Endometrium (tissue), 2 donors: ENCODE measurements at regions not wholly inside any gene's neighbourhood (a gene's known extent, or its start where the extent isn't known, plus 50 kb on each side); places are given as distances from the start of the nearest gene placed in this dataset.

Experiments used
- FAIRE-seq: peaks from 2 replicates; lab custom pipeline; 2012; peaks lifted over from hg19 to GRCh38; lab: Jason Lieb, UNC
- donor health status: control.
- donor health status: control.

DNA sequence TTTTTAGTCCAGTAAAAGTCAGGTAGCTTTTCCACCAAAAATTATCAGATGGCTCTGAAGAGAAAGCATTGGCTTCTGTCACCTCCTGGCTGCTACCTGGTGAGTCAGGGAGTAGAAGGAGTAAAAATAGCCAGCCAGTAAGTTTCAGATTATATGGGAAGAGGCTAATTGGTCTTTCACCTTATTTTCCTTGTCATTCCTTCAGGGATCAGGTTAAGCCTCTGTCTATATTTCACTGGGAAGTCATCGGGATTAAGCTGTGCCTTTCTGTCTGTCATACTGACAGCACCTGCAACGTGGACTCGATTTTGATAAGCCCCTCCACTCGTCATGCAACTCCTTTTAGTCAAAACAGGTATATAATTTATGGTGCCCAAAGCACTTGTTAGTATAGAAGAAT, 380.7 kb upstream of the CELF4 start:
- no peak for FAIRE-seq

GRCh38 chr18:37944700-37945270, 379.2 kb upstream of the CELF4 start:
- FAIRE-seq: no peak

- no peak for FAIRE-seq
Measured at GRCh38 chr18:37937287-37937686, 371.7 kb upstream of the CELF4 start.

- FAIRE-seq: no peak
Measured at GRCh38 chr18:37935086-37935485, 369.5 kb upstream of the CELF4 start.

GRCh38 chr18:37930640-37931039, 365.0 kb upstream of the CELF4 start:
- no peak for FAIRE-seq

- no peak for FAIRE-seq
Measured at GRCh38 chr18:37922162-37922561, 356.6 kb upstream of the CELF4 start.

DNA sequence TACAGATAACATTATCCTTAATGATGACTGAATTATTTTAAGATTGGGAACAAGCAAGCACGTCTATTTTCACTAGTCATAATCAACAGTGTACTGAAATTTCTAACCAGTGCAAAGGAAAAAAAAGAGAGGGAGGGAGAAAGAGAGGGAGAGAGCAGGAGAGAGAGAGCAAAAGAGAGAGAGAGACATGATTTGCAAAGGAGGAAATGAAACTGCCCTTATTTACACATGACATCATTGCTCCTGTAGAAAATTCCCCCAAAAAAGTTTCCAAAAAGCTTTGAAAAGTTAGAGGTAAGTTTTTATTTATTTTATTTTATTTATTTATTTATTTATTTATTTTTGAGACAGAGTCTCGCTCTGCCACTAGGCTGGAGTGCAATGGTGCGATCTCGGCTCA, 355.3 kb upstream of the CELF4 start:
- FAIRE-seq: no peak

DNA sequence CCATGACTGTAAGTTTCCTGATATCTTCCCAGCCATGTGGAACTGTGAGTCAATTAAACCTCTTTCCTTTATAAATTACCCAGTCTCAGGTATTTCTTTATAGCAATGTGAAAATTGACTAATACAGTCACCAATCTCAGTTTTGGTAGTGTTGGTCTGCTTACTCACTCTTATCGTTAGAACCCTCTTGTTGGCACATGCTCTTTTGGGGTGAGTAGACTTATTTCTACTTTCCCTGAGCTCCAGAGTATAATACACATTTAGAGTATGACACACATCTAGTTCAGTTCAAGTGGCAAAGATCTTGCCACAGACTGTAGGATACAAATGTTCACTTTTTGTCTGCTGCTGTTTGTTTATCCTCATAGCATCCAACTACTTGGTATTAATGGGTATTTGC, 347.5 kb upstream of the CELF4 start:
- FAIRE-seq: no peak

DNA sequence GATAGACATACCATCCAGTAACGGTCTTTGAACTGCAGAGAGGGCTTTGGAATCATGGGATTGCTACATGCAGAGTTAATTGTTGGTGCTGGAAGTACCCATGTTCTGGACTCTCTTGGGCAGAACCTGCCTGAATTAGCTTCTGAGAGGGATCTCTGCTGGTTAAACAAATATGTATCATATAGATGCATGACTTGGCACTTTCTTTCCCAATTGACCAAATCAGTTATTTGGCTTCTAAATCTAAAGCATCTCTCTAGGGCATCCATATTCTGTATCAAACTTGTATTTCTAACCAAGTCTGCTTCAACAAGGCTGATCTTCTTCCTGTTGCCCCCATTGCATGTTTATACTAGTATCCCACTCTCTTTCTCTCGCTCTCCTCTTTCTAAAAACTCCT, 336.7 kb upstream of the CELF4 start:
- no peak for FAIRE-seq

DNA sequence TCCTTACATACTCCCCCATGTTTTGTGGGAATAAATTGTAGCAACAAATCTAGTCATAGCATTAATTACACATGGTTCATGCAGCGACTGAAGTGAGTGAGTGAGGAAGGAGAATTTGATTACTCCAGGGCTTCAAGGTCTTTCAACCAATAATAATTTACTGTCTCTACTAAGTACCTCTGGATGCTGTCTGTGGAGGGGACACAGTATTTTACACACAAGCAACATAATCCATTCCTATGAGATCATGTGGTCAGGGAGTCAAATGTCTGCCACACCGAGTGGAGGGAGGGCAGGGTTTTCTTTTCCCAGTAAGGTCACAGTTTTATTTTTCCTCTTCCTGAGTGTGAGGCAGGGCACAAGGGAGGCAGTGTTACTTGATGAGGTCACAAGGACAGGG, 334.7 kb upstream of the CELF4 start:
- FAIRE-seq: no peak

- no peak for FAIRE-seq
Measured at GRCh38 chr18:37889963-37890362, 324.4 kb upstream of the CELF4 start.

GRCh38 chr18:37874721-37875120, 309.1 kb upstream of the CELF4 start:
- FAIRE-seq: no peak

DNA sequence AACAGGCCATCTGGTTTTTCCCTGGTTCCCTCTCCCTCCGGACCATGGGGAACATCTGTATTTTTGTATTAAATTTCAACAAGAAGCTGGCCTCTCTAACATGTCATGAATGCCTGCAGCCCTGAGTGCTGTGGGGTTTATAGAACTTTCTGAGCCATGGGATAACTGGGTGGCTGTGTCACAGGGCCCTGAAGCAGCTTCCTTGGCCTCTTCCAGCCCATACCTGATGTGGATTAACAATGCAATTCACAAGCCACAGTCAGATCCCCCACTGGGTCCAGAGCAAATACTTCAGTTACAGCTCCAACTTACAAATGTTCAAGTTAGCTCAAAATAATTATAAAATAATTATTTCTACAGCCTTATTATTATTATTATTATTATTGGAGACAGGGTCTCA, 307.8 kb upstream of the CELF4 start:
- no peak for FAIRE-seq

DNA sequence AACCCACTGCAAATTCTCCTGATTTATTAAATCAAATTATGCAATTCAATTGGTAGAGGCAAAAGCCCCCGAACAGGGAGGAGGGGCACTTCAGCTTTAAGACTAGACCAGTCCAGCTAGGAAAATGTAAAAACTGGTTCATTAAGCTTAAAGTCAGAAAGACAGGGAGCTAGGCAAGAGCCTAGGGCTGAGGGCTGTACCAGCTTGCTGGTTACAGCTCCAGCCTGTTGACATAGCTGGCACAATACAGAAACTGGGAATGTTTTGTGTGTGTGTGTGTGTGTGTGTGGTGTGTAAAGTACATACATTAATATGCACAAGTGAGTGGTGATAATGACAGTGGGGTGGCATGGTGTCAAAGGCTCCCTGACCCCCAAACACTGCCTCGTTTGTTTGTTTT, 307.0 kb upstream of the CELF4 start:
- FAIRE-seq: no peak

DNA sequence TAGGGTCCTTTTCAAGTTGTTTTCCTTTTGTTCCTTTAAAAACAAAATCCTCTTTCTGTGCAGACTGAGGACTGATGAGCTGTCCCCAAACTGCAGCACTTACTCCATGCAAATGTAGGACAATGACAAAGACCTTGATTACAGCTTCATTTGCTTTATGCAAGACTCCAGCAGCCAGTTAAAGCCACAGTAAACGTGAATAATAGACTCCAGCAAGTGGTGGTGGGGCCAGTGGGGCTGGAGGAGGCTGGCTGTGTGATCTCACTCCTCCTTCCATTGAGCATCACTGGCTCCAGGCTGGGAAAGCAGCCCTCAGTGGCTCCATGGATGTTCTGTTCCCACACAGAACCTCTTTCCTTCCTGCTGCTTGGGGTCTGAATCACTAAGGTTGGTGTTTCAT, 306.0 kb upstream of the CELF4 start:
- FAIRE-seq: no peak

- FAIRE-seq: no peak
Measured at GRCh38 chr18:37869051-37869450, 303.5 kb upstream of the CELF4 start.

DNA sequence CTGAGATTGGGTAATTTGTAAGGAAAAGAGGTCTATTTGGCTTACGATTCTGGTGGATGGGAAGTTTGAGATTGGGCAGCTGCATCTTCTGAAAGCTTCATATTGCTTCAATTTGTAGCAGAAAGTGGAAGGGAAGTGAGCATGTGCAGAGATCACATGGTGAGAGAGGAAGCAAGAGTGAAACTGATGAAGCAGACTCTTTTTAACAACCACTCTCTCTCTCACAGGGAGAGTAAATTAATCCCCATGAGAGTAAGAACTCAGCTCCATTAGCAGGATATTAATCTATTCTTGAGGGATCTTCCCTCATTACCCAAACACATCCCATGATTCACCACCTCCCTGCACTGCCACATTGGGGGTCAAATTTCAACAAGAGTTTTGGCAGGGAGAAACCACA, 298.5 kb upstream of the CELF4 start:
- FAIRE-seq: no peak

GRCh38 chr18:37861981-37862380, 296.4 kb upstream of the CELF4 start:
- FAIRE-seq: no peak

DNA sequence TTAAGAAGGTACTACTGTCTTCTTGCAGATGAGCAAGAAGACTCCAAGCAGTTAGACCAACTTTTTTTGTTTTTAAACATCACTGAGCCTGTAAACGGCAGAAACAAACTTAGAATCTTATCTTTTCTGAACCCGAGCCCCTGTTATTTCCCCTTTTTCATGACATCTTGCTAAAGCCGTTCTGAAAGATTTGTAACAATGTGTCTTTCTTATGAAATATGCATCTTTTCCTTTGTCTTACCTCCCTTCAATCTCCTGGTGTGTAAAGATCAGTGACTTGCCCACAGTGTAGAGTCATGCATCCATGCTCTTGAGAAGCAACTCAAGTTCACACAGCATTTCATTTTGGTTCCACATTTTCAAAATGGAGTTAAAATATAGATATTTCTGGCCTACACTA, 288.8 kb upstream of the CELF4 start:
- FAIRE-seq: no peak

DNA sequence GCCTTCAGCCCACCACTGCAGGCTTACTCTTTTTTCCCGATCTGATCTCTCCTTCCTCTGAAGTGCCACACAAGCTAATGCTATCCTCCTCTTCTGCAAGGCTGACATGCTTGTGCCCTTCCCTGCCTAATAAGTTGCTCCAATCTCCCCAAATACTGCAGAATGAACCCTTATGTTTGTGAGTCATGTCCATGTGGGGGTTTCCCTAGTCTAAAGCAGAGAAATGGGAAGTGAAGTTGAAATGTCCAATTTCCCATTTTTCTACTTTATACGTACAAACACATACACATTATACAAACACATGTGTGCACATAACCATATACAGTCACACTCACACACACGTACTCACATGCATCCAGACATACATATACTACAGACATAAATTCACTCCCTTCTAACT, 288.1 kb upstream of the CELF4 start:
- FAIRE-seq: no peak

DNA sequence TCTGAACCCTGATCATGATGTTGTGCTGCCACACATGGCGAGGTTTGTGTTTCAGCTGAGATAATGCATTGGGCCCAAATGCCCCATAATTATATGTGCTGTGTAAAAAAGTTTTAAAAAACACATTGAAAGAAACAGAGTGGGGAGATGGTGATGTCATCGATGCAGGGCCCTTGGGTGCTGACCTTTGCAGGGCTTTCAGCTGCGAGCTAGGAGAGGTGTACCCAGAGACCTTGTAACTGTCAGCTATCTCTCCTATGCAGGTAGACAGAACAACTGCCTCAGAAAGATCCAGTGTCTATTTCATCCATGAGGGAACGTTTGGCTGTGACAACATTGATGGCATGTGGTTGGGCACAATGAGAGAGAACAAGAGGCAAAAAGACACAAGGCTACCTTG, 286.9 kb upstream of the CELF4 start:
- FAIRE-seq: no peak

DNA sequence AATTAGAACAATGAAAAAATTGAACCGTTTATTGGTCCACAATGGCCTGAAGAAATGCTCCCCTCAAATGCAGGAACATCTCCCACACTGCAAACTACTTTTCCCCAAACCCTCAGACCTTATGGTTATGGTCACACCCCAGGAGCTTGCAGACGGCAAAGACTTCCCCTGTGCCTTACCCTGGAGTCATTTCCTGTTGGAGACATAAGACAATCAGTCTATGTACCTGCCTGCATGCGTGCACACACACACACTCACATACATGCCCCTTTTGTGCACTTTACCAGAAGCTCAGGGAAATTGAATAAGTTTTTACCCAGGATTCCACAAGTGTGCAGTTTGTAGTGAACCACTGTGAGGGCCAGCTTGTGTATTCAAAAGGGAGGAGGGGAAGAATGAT, 281.9 kb upstream of the CELF4 start:
- no peak for FAIRE-seq

DNA sequence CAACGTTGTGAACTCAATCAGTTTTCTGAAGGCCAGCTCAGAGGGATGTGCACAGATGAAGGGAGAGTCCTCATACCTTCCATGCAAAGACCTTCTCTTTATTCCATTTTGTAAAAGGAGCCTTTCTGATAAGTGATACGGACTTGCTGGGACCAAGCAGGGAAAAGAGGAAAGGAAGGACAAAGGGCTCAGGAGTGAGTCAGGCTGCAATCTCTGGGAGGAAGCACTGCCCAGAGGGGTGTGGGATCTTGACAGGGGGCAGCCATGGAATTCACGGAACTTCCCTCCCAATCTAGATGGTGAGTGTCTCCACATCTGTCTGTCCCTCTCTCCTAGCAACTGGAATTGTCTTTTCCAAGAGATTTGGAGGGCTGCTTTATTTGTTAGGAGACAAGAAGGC, 281.4 kb upstream of the CELF4 start:
- no peak for FAIRE-seq

DNA sequence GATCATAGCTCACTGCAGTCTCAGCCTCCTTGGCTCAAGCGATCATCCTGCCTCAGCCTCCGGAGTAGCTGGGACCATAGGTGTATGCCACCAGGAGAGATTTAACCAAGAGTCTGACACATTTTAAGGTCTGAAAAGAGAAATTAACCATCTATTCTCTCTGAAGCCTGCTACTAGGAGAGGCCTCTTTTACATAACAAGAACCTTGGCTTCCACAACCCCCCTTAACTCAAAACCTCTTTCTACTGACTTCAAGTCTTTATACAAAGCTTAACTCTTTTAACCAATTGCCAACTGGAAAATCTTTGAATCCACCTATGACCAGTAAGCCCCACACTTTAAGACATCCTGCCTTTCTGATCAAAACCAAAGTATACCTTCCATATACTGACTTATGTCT, 279.9 kb upstream of the CELF4 start:
- no peak for FAIRE-seq
